ENCODE measurements at regions not wholly inside any gene's neighbourhood (a gene's known extent, or its start where the extent isn't known, plus 50 kb on each side); places are given as distances from the start of the nearest gene placed in this dataset.
A peak's percentile ranks its signal among the peaks of the same experiment; 100 is the strongest.

DNA sequence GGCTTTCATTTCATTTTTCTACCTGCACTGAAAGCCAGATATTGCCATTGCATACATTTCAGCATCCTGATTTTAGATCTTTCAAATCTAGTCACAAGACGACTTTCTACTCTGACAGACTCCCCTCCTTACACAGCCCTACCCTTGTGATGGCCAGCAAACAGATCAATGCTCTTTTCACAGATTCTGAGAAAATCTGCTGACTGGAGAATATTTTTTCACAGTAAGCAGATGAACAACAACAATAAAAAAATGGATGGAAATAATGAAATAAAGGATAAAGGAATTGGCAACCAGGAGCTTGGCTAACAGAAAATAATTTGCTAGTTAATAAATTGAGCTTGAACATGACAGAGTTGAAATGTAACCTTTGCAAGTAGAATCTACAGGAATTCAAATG is 527.2 kb downstream of the IRS1 start:
- no peak for DNase-seq (ENCODE audit: low spot score)

DNA sequence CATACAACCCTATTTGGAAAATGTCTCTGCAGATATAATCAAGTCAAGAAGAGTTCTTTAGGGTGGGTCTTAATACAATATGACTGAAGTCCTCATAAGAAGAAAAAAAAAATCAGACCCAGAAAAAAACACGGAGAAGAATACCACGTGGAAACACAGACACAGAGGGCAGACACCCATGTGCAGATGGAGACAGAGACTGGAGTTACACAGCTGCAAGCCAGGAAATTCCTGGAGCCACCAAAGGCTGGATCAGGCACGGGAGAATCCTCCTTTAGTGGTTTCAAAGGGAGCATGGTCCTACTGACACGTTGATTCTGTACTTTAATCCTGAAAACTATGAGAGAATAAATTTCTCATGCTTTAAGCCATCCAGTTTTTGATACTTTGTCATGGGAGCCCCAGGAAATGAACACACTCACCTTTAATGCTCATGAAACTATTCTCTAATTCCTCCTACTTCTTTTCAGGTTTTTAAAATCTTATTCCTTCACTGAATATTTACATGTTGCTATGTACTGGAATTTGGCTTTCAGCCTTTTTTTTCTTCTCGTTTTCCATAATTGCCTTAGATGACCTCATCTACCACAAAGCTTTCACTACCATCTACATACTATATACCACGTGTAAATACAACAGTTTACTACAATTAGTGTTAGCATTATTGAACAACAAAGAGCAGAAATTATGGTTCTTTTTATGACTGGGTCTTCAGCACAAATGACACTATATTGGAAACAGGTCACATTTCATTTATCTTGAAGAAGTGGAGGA is 529.1 kb downstream of the IRS1 start:
- DNase-seq (ENCODE audit: low spot score), result no peak

DNA sequence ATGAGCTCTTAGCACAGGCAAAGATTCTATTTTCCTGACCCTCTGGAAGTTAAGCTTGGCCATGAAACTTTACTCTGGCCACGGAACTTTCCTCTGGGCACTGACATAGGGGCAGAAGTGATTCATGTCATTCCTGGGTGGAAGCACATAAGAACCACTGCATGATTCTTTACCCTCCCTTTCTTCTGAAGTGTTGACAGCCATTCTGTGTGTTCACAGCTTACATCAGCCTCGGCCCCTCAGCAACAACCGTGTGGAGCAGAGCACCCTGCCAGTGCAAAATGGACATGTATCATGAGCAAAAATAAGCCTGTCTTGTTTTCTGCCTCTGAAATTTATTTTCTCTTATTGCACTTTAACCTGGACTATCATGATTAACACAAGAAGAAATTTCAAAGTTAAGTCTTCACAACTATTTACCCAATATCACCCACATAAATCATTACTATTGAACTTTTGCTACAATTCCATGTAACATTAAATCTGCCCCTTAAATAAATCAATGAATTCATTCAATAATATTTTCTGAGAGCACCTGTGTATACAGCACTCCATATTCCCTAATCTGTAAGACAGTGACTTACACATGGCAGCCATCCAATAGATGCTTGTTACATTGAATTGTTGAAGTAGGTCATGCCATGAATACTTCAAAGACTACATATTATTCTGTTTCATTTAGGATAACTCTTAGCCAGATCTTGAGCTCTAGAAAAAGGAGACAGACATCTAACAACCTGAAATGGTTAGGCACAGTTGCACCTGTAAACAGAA is 531.9 kb downstream of the IRS1 start:
- no peak for DNase-seq (ENCODE audit: low spot score)

DNA sequence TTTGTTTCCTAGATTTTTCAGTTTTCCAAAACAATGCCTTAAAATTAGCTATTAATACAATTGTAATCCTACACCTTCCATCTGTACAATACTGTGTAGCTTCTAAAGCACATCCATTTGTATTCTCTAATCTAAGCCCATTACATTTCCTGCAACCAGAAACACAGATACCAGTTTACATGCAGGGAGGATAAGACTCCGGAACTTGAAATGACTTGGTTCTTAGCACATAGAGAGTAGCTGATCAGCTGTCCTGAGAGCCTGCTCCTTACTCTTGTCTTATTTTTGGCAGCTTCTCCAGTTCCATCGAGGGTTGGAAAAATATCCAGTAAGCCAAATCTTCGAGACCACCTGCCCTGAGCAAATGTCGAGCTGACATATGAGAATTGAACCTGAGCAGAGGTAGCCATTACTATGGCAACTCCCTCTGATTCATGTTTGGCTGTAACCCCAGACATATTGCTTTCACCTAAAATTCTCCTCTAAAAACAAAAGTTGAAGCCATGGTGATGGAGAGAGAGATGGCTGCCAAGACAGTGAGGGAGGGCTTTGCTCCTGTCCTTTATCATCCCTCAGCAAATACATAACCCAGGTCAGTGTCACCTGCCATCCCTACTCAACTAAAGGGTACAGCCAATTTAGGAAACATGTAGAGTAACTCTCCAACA is 542.8 kb downstream of the IRS1 start:
- no peak for DNase-seq (ENCODE audit: low spot score)

DNA sequence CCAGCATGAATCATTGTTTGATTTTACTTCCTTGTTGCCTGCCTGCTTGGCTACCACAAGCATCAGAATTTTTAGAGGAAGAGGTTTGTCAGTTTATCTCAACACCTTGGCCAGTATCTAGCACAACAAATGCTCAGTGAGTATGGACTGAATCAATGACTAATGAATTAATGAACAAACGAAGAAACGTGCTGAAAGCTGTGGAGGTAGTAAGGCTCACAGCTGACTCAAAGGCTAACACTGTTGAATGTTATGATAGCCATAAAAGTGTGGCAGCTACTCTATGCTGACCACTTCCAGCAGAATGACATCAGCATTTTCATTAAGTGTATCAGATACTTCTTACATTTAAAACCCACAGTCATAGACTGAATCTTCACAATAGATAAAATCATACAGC is 543.4 kb downstream of the IRS1 start:
- DNase-seq (ENCODE audit: low spot score), result no peak

DNA sequence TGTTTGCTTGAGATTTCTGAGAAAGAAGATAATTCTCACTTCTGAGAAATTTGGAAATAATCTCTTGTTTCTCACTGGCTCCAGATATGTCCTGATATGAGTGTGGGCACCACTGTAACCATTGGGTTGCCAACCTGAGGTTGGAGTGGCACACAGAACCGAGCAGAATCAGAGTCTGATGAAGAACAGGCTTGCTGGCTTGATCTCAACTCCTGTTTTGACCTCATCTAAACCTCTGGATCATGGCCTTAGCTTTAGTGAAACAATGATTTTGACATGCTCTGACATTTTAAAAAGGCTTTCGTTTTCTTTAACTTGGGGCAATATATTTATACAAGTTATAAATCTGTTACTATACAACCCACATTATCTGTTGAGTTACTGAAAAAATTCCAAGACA is 548.0 kb downstream of the IRS1 start:
- no peak for DNase-seq (ENCODE audit: low spot score)

DNA sequence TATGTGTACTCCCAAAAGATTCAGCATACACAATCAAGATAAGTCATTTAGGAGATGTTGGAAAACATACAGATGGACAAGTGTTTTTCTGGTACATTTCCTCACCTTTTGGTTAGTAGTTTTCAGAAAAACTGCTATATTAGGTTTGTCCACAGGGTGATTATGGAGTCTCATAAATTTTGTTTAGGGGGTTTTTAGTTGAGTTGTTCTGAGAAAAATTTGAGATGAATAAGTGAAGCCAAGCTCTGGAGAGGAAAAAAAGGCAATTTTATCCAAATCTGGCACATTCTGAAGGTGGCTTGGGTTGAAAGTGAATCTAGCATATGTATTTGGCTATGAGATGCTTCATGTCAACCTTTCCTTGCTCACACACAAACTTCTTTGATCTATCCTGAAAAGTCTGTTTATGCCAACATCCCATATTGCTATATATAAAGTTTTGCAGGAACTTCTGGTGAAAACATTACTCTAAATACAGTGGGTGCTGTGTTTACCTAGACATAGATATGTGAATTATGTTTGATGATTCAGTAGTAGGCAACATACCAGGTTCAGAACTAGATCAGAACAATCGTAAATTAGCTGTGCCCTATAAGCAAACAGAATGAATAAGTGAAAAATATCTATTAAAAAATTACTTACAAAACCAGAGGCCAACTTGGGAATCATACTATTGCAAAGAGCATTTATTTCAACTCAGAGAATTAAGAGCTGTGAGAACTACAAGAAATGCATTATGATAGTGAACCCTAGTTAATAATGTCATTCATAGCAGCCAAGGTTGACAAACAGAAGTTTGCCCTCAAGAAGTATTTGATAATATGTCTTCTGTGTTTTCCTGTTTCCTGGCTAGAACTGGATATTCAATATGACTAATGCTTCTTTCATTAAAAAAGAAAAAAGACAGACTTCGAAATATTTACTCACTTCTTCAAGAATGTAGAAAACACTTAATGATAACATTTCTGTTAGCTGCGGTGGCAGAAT is 552.0 kb downstream of the IRS1 start:
- no peak for DNase-seq (ENCODE audit: low spot score)

DNA sequence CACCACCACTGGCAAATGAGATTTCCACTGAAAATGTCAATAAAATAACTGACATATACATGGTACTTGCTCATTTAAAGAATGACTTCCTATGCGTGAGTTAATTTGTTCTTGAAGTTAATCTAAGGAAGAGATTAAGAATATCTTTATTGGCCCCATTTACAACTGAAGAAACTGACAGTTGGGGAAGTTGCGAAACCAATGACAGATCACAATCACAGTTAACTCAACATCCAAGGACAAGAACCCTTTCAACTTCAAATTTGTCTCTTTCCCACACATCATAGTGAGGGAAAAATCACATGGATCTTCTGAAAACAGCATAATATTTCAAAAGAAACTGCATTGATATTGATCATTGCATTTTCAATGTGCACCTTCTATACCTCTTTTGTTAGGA is 565.4 kb downstream of the IRS1 start:
- DNase-seq (ENCODE audit: low spot score), result no peak

DNA sequence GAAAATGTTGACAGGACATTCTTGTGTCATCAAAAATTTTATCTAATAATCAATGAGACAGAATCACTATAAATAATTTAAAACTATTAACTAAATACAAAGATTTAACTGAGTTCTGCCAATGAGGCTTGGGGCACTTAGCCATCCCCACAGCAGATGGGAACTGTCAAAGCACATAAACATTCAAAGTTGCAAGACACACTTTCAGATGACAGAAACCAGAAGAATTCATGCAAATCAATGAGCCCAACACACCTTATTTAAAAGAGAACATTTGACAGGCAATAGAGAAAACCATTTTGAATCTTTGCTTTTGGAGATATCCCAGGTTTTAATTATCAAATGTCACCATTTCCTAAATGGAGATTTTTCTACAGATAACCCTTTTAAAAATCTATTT is 566.2 kb downstream of the IRS1 start:
- DNase-seq (ENCODE audit: low spot score), result no peak

DNA sequence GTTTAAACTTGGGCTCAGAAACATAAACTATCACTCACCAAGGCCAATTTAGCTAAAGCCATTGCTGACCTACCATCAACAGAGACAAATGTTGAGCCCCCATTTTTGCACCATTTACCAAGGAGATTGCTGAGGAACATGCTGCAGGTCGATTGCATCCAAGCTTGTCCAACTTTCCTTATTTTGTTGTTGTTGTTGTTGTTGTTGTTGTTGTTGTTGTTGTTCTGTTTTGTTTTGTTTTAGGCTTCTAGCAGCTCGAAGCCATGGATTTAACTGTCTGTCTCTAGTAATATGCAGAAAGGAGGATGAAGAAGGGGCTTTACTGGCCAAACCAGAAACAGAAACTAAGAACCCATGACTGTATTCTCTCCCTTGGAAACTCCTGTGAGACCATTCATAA is 571.5 kb downstream of the IRS1 start:
- no peak for DNase-seq (ENCODE audit: low spot score)

DNA sequence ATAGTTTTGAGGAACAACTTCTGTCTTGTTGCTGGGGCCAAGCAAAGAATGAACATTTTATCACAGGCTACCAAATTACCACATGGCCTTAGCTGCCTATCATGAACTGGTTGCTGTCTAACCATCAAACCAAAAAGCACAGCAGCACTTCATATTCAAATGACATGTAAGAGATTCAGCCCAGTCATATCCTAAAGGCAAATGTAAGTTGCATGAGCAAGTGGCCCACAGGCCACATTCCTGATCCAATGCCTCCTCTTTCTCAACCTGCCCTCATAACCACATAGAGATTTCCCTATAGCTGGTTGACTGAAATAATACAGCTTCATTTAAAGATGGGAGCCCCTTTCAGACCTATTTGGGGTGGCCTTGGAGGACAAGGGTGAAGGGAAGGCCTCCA is 572.3 kb downstream of the IRS1 start:
- no peak for DNase-seq (ENCODE audit: low spot score)

DNA sequence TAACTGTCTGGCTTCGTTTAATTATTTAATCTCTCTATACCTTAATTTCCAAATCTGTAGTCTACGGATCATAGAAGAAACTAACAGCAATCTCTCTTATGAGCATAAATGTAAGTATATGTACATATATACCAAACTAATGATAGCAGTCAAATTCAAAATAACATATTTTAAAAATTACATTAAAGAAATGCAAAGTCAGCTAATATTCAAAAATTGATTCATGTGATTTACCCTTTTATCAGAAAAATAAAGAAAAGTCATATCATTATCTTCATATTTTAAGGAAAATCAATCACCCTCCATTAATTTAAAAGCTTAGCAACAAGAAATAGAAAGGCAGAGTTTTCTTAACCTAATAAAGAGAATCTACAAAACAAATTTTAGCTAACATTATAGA is 575.9 kb downstream of the IRS1 start:
- DNase-seq (ENCODE audit: low spot score), result no peak

DNA sequence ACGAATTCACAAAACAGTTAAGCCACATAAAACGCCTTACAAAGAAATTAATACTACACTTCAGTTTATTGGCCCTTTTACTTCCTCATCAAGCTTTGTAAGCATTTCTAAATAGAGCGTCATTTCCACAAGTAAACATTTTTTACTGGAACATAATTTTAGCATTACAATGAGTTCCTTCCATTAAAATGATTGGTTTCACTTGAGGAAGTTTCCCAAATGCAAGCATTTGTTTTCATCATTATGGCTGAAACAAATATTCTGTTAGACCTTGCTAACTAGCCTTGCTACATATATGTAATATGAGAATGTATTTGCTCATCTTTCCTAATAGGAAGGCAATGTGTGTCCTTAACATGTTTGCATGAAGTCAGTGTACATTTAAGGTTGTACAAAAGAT is 579.1 kb downstream of the IRS1 start:
- no peak for DNase-seq (ENCODE audit: low spot score)

DNA sequence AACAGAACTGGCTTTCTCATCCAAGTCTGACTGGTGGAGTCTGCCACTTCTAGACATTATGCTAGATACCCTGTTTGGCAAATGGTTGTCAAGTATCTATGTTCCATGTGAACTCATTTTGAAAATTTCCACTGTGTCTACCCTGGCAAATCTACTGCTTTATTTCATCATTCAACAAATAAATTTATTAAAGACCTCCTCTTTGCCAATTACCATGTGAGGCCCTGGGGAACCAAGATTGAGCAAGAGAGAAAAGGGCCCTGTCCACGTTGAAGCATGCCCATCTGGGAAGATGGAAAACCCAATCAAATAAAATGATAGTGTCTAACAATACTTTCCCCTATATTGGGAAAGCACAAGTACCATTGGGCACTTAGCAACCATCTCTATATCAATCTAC is 582.4 kb downstream of the IRS1 start:
- DNase-seq (ENCODE audit: low spot score), result no peak

DNA sequence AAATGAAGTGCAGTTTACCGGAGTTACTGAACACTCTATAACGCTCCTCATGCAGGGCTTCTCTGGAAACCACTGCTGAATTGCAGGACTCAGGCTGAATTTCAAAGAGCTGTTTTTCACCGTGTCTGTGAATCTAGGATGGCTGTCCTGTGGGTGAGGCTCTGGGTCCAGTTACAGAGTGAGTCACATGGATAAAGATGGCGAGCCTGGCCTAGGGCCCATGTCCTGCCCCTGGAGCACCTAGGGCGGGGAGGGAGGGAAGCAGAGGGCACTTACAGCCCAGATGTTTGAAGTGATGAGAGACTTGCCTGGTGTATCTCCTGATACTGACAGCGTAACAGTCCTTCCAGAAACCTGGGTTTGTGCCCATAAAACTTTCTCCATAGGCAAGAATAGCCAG is 583.0 kb downstream of the IRS1 start:
- DNase-seq (ENCODE audit: low spot score), result no peak

DNA sequence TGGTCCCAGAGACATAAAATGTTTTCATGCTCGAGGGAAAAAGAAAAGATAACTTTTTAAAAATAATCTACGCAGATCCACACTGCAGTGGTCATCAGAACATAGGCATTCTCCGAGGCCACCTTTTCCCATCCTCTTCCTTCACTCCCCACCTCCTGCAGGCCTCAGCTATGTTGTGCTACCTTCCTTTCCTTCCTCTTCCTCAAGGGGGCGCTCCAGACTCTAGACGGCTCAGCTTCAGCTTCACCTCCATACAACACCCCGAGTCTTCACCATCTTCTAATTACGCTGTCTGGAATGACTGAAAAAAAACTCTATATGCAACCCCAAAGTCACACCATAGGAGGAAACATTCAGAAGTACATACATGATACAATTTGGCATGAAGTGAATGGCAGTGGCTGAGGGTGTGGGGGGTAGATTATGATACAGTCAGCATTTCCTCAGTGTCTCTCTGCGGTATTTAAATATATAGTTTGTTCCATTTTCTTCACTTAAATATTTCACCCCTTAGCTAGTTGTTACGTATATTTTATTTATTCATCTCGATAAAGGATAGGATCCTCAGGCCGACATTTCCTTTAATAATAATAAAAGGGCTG is 583.6 kb downstream of the IRS1 start:
- DNase-seq (ENCODE audit: low spot score), result peak; percentile 44

DNA sequence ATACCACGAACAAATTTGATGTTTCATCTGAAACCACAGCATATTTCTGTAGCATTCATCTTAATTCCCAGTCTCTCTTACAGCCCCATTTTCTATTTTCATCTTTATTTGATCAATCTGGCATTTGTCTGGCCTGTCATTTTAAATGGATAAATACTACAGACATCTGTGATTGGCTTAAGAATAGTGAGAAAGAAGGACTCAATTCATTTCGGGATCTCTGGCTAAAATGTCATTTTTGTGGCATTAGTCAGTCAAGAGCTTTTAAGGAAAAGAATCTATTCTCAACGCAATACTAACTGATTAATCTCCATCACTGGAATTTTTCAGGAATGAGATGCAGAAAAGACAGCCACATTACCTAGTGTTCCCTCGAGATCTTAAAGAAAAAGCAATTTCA is 585.9 kb downstream of the IRS1 start:
- DNase-seq (ENCODE audit: low spot score), result no peak

DNA sequence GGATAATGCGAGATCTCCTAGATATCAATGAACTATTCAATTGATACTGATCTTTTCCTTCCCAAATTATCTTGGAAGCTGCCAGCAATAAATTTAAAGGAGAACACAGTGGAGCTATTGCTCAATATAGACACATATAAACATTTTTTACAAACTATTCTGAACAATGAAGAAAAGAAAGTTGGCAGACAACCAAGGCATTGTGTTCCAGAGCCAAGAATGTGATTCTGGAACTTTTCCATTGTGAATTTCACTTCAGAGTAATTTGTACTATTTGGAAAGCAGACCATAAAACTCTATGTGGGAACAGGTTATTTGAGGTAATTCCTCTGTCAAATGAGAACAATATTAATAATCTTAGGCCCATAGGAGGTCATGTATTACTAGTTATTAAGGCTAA is 588.2 kb downstream of the IRS1 start:
- DNase-seq (ENCODE audit: low spot score), result no peak

DNA sequence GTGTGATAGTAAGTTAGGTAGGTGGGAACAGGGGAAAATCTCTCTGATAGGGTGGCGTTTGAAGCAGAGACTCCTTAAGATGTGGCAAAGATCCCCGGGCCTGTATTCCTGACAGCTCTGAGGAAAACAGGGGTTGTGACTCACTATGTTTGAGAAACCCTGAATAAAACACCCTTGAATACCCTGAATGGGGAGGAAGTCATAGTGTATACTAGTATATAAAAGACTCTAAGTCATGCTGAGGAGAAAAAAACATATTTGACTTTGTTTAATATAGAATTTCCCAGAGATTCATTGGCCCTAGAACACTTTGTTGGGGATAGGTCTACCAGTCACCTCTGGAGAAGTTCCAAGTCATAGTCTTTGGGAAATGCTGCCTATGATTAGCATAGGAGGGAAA is 590.9 kb downstream of the IRS1 start:
- DNase-seq (ENCODE audit: low spot score), result no peak

DNA sequence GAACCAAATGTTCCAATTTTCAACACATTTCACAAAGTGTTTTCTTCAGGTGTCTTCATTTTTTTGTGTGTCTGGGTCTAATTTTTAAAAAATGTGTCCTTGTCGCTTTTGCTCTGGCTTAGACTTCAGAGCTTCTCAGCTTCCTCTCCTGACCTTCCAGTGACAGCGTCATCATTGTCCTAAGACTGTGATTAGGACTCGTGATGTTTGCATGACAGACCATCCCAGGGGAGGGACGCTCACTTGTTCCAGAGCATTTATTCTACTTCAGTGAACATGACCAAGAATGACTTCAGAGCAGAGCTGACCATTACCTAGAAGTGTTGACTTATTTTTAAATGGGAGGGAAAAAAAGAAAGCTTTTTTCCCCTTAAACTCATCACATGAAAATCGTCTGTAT is 591.9 kb downstream of the IRS1 start:
- DNase-seq (ENCODE audit: low spot score), result no peak

DNA sequence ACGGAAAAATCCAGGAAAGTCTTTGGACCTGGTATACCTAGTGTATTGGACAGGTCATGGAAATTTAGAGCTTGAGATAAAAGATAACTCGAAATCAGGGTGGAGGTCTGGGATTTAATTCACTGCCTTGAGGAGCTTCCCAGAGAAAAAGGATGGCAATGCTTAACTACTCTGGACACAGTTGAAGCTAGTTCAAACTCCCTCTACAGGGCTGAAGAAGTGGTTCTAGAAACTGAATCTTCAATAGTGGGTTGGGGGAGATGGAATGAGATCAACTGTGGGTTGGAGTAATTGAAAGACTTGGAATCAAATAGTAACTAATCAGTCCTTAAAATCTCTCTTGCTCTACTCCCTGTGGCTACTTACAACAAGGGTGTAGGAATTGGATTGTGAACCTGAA is 600.1 kb downstream of the IRS1 start:
- DNase-seq (ENCODE audit: low spot score), result no peak

DNA sequence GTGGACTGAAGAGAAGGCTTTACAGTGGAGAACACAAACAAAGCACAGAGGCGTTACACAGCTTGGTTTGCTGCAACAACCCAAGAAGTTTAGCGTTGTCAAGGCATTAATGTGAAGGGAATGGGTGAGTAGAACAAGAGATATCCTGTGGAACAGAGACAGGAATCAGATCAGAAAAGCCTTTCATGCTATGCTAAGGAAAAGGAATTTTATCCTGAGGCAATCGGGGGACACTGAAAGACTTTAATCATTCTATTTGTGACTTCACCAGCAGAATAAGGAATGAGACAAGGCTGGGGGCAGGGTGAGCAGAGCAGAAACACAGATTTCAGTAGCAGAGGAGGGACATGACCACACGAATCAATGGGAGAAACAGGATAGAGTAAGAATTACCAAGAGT is 600.7 kb downstream of the IRS1 start:
- DNase-seq (ENCODE audit: low spot score), result no peak

All from CD4-positive, alpha-beta T cell treated with Interleukin-15 for 4 hours (primary cell).